CMK (cell line): ENCODE measurements at regions not wholly inside any gene's neighbourhood (a gene's known extent, or its start where the extent isn't known, plus 50 kb on each side); places are given as distances from the start of the nearest gene placed in this dataset.

Source experiments
- DNase-seq: peaks from one replicate; pipeline ENCODE4 v3.0.0-alpha.2; 2010; ENCODE audit warnings: low read depth

DNA sequence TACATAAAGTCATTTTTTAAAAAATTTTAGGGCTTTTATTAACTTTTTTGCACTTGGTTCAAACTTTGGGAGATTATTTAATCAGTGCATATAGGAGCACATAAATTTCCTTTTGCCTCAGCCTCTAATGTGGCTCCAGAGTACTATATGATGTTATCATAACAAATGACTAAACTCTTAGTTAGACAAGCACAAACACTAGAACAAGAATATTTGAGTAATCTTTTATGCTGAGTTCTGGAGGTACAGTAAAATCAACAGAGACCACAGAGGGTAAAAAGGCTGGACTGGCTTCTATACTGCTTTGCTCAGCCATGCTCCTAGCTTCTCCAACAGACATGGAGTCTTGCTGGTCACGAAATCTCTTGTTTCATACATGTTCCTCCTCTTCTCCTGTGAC is 52.5 kb upstream of the SGCD start:
- DNase-seq = no peak
